Lung (tissue), 11 donors: ENCODE measurements at regions not wholly inside any gene's neighbourhood (a gene's known extent, or its start where the extent isn't known, plus 50 kb on each side); places are given as distances from the start of the nearest gene placed in this dataset.

ENCODE experiments used
- ATAC-seq: fragments of 200-7000 bp; cut with Tn5 transposase; one replicate; pipeline ENCODE4 v1.9.1; 2020; ENCODE audit warnings: moderate number of reproducible peaks; ENCODE audit not compliant: insufficient read depth, low FRiP score
- DNase-seq, 3 donors: peaks; one replicate each; pipeline ENCODE4 v3.0.0-alpha.2; 2013 to 2017
- H3K27ac ChIP-seq, 2 donors: one replicate each; pipeline ENCODE4 v1.5.1; 2013; ENCODE audit warnings: mild to moderate bottlenecking in 2 of 2, moderate library complexity in 2 of 2, control low read depth in 1 of 2, inconsistent platforms in 1 of 2, low read depth in 1 of 2, low read length in 1 of 2
- H3K27me3 ChIP-seq, 3 donors: one replicate each; pipeline ENCODE4 v1.5.1; 2013; ENCODE audit warnings: low read length in 2 of 3; ENCODE audit not compliant: control insufficient read depth in 3 of 3, insufficient read depth in 3 of 3
- H3K36me3 ChIP-seq, 4 donors: one replicate each; pipeline ENCODE4 v1.5.1; 2013; ENCODE audit warnings: low read length in 4 of 4, mild to moderate bottlenecking in 1 of 4, moderate library complexity in 1 of 4; ENCODE audit not compliant: control insufficient read depth in 4 of 4, insufficient read depth in 4 of 4
- H3K4me1 ChIP-seq, 5 donors: one replicate each; pipeline ENCODE4 v1.5.1; 2013; ENCODE audit warnings: low read length in 5 of 5, mild to moderate bottlenecking in 2 of 5, moderate library complexity in 1 of 5; ENCODE audit not compliant: control insufficient read depth in 5 of 5, insufficient read depth in 5 of 5
- H3K4me3 ChIP-seq: one replicate; pipeline ENCODE4 v1.5.1; 2013; ENCODE audit warnings: mild to moderate bottlenecking, control low read depth, moderate library complexity
- H3K9ac ChIP-seq, 2 donors: one replicate each; pipeline ENCODE4 v1.5.1; 2013; ENCODE audit warnings: low read length in 2 of 2, control low read depth in 1 of 2; ENCODE audit not compliant: insufficient read depth in 1 of 2
- H3K9me3 ChIP-seq, 4 donors: one replicate each; pipeline ENCODE4 v1.5.1; 2013; ENCODE audit warnings: low read length in 3 of 4, mild to moderate bottlenecking in 1 of 4, moderate library complexity in 1 of 4; ENCODE audit not compliant: control insufficient read depth in 4 of 4, insufficient read depth in 3 of 4
- WGBS, 2 donors: extraction: QIAGEN DNeasy Blood & Tissue Kit; methylation state at CpG; one replicate each; pipeline ENCODE4 v1.1.7; 2013; 5-methylcytosine and 5-hydroxymethylcytosine counted together
- TF ChIP-seq, protein P1 (sequence below): IDR thresholded peaks from 2 replicates; pipeline ENCODE4 v1.5.1; 2012; ENCODE audit warnings: mild to moderate bottlenecking; ENCODE audit errors: control extremely low read depth, extremely low read depth
- donor health status: control.
- donor health status: control.
- donor health status: Bipolar disorder and iron deficiency.
- donor health status: healthy.
- donor health status: DM: yes; HTN: yes; CAD: no.

DNA sequence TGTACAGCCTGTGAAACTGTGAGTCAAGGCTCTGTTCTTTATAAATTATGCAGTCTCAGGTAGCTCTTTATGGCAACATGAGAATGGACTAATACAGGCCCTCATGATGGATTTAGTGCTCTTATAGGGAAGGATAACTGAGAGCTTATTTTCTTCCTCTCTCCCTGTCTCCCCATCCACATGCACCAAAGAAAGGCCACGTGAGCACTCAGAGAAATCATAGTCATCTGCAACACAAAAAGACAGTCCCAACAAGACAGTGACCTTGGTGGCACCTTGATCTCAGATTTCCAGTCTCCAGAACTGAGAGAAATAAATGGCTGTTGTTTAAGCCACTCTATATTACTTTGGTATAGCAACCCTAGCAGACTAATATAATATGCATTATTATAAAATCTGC is 2133.6 kb upstream of the ACO1 start:
- H3K9me3 ChIP-seq = no peaks in the 10 kb centered on the region
- H3K9ac ChIP-seq = no peak overlapping the region
- no peak for DNase-seq
- ATAC-seq = no peak
- TF ChIP-seq, protein P1, sequence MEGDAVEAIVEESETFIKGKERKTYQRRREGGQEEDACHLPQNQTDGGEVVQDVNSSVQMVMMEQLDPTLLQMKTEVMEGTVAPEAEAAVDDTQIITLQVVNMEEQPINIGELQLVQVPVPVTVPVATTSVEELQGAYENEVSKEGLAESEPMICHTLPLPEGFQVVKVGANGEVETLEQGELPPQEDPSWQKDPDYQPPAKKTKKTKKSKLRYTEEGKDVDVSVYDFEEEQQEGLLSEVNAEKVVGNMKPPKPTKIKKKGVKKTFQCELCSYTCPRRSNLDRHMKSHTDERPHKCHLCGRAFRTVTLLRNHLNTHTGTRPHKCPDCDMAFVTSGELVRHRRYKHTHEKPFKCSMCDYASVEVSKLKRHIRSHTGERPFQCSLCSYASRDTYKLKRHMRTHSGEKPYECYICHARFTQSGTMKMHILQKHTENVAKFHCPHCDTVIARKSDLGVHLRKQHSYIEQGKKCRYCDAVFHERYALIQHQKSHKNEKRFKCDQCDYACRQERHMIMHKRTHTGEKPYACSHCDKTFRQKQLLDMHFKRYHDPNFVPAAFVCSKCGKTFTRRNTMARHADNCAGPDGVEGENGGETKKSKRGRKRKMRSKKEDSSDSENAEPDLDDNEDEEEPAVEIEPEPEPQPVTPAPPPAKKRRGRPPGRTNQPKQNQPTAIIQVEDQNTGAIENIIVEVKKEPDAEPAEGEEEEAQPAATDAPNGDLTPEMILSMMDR = no peak
- H3K4me3 ChIP-seq = no peak overlapping the region
- WGBS, 2 donors = 24 to 46% methylated on average over 1 of the region's 1 CpG
- H3K4me1 ChIP-seq = no peaks in the 10 kb centered on the region
- no peaks in the 10 kb centered on the region for H3K36me3 ChIP-seq
- H3K27ac ChIP-seq = no peak overlapping the region
- no peaks in the 10 kb centered on the region for H3K27me3 ChIP-seq

DNA sequence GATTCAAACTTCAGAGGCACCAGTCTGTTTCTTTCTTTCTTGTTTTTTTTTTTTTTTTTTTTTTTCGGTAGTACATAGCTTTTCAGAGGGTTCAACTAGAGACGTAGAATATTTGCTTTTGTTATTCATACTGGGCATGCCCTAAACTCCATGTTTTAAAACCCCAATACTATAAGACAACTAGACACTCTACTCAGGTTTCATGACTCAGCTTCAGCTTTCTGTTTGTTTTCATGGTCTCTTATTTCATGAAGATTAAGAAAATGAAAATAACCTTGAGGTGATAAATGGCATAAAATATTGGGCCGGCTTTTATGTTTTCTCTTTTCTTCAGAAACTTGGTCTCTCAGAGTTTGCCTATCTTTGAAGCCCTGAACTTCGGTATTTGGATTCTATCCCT is 2126.3 kb upstream of the ACO1 start:
- Histone ChIP-seq H3K36me3 (no peaks in the 10 kb centered on the region), H3K9me3 (no peaks in the 10 kb centered on the region), H3K27ac (no peak overlapping the region), H3K4me1 (no peaks in the 10 kb centered on the region), H3K9ac (no peak overlapping the region), H3K4me3 (no peak overlapping the region), H3K27me3 (no peaks in the 10 kb centered on the region)
- 83 to 91% methylated on average over 4 of the region's 4 CpGs for WGBS, 2 donors
- no peak for ATAC-seq
- no peak for DNase-seq
- TF ChIP-seq, protein P1 = no peak

GRCh38 chr9:30280229-30280900 is 2104.1 kb upstream of the ACO1 start:
- ATAC-seq = no peak
- 86 to 89% methylated on average over 1 of the region's 1 CpG for WGBS, 2 donors

More at GRCh38 chr9:30280229-30280900, 2104.1 kb upstream of the ACO1 start:
- Histone ChIP-seq H3K9me3 (peaks cover 0 to 4% (median 0%) of the 10 kb centered on the region in 4 donors), H3K27ac (no peak overlapping the region), H3K36me3 (no peaks in the 10 kb centered on the region), H3K4me3 (no peak overlapping the region), H3K4me1 (no peaks in the 10 kb centered on the region), H3K9ac (no peak overlapping the region), H3K27me3 (no peaks in the 10 kb centered on the region)
- no peak for DNase-seq
- TF ChIP-seq, protein P1 = no peak
